ENCODE measurements at regions not wholly inside any gene's neighbourhood (a gene's known extent, or its start where the extent isn't known, plus 50 kb on each side); places are given as distances from the start of the nearest gene placed in this dataset.

GRCh38 chr3:117263270-117263669 is 553.7 kb downstream of the TUSC7 start:
- TF ChIP-seq, protein P1, sequence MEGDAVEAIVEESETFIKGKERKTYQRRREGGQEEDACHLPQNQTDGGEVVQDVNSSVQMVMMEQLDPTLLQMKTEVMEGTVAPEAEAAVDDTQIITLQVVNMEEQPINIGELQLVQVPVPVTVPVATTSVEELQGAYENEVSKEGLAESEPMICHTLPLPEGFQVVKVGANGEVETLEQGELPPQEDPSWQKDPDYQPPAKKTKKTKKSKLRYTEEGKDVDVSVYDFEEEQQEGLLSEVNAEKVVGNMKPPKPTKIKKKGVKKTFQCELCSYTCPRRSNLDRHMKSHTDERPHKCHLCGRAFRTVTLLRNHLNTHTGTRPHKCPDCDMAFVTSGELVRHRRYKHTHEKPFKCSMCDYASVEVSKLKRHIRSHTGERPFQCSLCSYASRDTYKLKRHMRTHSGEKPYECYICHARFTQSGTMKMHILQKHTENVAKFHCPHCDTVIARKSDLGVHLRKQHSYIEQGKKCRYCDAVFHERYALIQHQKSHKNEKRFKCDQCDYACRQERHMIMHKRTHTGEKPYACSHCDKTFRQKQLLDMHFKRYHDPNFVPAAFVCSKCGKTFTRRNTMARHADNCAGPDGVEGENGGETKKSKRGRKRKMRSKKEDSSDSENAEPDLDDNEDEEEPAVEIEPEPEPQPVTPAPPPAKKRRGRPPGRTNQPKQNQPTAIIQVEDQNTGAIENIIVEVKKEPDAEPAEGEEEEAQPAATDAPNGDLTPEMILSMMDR (IDR thresholded peaks at IDR 0.05 in 4 of 5, conservative IDR thresholded peaks at IDR 0.05 in 1 of 5) = no peak
- TF ChIP-seq POLR2A (IDR thresholded peaks at IDR 0.05) = no peak

Measured in gastrocnemius medialis (tissue), 4 donors.